ENCODE measurements at regions not wholly inside any gene's neighbourhood (a gene's known extent, or its start where the extent isn't known, plus 50 kb on each side); places are given as distances from the start of the nearest gene placed in this dataset.

DNA sequence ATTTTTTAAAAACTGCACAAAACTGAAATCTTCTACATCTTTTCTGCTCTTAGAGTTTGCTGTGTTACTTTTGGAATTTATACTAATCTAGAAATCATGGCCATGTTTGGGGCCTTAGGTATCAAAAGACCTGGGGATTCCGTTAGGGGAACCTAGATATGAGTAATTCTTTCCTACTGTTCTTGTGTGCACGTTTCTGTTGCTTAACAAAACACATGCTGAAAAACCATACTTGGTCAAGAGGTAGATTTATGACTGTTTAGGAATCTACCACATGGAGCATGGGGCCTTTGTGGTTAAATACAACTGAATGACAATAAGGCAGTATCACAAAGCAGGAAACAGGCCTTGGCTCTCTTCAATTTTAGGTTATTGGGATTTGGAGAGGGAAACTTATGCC is 291.9 kb upstream of the USP25 start:
- TF ChIP-seq POLR2A (IDR thresholded peaks at IDR 0.05; ENCODE audit: low read length): no peak
- TF ChIP-seq GATA1 (IDR thresholded peaks at IDR 0.05; ENCODE audit: low read depth, low read length): no peak

Measured in erythroblast (primary cell).